GM06990 (cell line): ENCODE measurements at regions not wholly inside any gene's neighbourhood (a gene's known extent, or its start where the extent isn't known, plus 50 kb on each side); places are given as distances from the start of the nearest gene placed in this dataset.

ENCODE experiments used
- DNase-seq: peaks from one replicate; pipeline ENCODE4 v3.0.0-alpha.2; 2011; ENCODE audit not compliant: insufficient read length; ENCODE audit errors: extremely low read depth
- H3K27me3 ChIP-seq: replicated peaks from 2 replicates; pipeline ENCODE4 v1.6.0; 2011; ENCODE audit warnings: low read length; ENCODE audit not compliant: control insufficient read depth, insufficient read depth
- H3K36me3 ChIP-seq: 2 replicates; pipeline ENCODE4 v1.5.1; 2011; ENCODE audit warnings: low read length; ENCODE audit not compliant: control insufficient read depth, insufficient read depth
- H3K4me3 ChIP-seq: replicated peaks from 2 replicates; pipeline ENCODE4 v1.5.1; 2011; ENCODE audit warnings: low read depth, mild to moderate bottlenecking, control low read depth, low read length
- TF ChIP-seq, protein P1 (sequence below): IDR thresholded peaks from 2 replicates; pipeline ENCODE4 v1.5.1; 2011; ENCODE audit warnings: low read length, control low read depth, mild to moderate bottlenecking, inconsistent platforms; ENCODE audit not compliant: insufficient read depth, poor library complexity, severe bottlenecking

- no peaks in the 10 kb centered on the region for H3K36me3 ChIP-seq
- TF ChIP-seq, protein P1, sequence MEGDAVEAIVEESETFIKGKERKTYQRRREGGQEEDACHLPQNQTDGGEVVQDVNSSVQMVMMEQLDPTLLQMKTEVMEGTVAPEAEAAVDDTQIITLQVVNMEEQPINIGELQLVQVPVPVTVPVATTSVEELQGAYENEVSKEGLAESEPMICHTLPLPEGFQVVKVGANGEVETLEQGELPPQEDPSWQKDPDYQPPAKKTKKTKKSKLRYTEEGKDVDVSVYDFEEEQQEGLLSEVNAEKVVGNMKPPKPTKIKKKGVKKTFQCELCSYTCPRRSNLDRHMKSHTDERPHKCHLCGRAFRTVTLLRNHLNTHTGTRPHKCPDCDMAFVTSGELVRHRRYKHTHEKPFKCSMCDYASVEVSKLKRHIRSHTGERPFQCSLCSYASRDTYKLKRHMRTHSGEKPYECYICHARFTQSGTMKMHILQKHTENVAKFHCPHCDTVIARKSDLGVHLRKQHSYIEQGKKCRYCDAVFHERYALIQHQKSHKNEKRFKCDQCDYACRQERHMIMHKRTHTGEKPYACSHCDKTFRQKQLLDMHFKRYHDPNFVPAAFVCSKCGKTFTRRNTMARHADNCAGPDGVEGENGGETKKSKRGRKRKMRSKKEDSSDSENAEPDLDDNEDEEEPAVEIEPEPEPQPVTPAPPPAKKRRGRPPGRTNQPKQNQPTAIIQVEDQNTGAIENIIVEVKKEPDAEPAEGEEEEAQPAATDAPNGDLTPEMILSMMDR, result no peak
- no peak overlapping the region for H3K4me3 ChIP-seq
- no peaks in the 10 kb centered on the region for H3K27me3 ChIP-seq
- DNase-seq, result no peak
Observed at GRCh38 chr14:34232790-34233189, 229.2 kb downstream of the SPTSSA start.

GRCh38 chr14:34231626-34232025 is 230.4 kb downstream of the SPTSSA start:
- Histone ChIP-seq H3K27me3 (no peaks in the 10 kb centered on the region), H3K4me3 (no peak overlapping the region), H3K36me3 (no peaks in the 10 kb centered on the region)
- DNase-seq, result no peak
- TF ChIP-seq, protein P1, result no peak

DNA sequence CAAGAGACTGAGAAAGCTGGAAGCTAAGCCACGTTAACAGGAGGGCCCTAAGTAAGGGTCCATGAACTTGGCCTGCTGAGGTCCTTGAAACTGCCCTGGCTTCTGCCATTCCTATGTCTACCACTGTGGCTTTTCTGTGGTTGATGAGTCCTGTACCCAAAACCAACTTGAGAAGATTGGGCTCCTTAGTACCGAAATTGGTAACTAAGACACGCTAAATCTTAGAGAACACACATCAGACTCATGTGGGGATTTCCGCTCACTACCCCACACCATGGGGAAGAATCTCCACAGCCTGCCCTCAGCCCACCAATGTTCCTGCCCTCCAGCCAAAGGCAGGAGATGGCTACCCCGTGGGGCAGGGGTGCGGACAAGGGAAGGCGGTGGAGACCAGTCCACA is 232.9 kb downstream of the SPTSSA start:
- H3K36me3 ChIP-seq, result no peaks in the 10 kb centered on the region
- no peaks in the 10 kb centered on the region for H3K27me3 ChIP-seq
- DNase-seq, result no peak
- TF ChIP-seq, protein P1, result no peak
- no peak overlapping the region for H3K4me3 ChIP-seq

GRCh38 chr14:34228650-34228976 is 233.4 kb downstream of the SPTSSA start:
- no peaks in the 10 kb centered on the region for H3K36me3 ChIP-seq
- H3K4me3 ChIP-seq, result no peak overlapping the region
- TF ChIP-seq, protein P1, result no peak
- DNase-seq, result no peak
- H3K27me3 ChIP-seq, result no peaks in the 10 kb centered on the region

GRCh38 chr14:34227834-34228649 is 234.0 kb downstream of the SPTSSA start:
- no peaks in the 10 kb centered on the region for H3K27me3 ChIP-seq
- no peak overlapping the region for H3K4me3 ChIP-seq
- peak; percentile 9 for DNase-seq
- TF ChIP-seq, protein P1, result peak; percentile 76
- H3K36me3 ChIP-seq, result no peaks in the 10 kb centered on the region
